ENCODE measurements at regions not wholly inside any gene's neighbourhood (a gene's known extent, or its start where the extent isn't known, plus 50 kb on each side); places are given as distances from the start of the nearest gene placed in this dataset.

DNA sequence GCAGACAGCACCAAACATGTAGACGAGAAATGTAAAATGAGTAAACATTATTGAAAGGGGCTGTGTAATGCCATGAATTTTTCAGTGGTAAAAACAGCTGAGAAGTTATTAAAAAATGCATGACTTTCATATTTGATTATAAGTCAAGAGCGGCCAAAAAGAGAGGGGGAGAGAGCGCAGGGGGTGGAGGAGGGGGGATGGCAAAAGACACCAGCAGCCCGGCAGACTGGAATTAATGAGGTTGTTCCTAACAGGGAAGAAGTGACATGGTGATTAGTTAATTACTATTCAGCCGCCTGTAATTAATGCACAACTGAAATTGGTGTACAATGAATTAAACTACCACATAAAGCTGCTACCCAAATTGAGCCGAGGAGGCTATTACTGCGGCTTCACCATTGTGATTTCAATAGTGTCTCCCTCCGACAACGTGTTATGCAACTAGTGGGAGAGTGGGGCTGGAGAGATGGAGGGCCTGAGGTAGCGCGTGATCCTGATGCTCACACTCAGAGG lies 89.1 kb upstream of the VSTM2B start:
- H3K4me3 ChIP-seq = no peak overlapping the region
- H3K27me3 ChIP-seq = no peaks in the 10 kb centered on the region
- H3K36me3 ChIP-seq = no peaks in the 10 kb centered on the region
- no peak for ATAC-seq
- H3K9me3 ChIP-seq = no peaks in the 10 kb centered on the region
- TF ChIP-seq, protein P1, sequence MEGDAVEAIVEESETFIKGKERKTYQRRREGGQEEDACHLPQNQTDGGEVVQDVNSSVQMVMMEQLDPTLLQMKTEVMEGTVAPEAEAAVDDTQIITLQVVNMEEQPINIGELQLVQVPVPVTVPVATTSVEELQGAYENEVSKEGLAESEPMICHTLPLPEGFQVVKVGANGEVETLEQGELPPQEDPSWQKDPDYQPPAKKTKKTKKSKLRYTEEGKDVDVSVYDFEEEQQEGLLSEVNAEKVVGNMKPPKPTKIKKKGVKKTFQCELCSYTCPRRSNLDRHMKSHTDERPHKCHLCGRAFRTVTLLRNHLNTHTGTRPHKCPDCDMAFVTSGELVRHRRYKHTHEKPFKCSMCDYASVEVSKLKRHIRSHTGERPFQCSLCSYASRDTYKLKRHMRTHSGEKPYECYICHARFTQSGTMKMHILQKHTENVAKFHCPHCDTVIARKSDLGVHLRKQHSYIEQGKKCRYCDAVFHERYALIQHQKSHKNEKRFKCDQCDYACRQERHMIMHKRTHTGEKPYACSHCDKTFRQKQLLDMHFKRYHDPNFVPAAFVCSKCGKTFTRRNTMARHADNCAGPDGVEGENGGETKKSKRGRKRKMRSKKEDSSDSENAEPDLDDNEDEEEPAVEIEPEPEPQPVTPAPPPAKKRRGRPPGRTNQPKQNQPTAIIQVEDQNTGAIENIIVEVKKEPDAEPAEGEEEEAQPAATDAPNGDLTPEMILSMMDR (IDR thresholded peaks at IDR 0.05 in 4 of 5, conservative IDR thresholded peaks at IDR 0.05 in 1 of 5) = no peak
- no peak for TF ChIP-seq POLR2A (IDR thresholded peaks at IDR 0.05)
- no peak for DNase-seq
- H3K4me1 ChIP-seq = no peaks in the 10 kb centered on the region
- H3K27ac ChIP-seq = no peak overlapping the region
- in situ Hi-C loops (cut with MboI; ENCODE audit: low sequenced_read_pairs in 4 of 4) = no loop called here
- intact Hi-C loops (cut with DNase I; ENCODE audit: low total_unique reads) = no loop called here

DNA sequence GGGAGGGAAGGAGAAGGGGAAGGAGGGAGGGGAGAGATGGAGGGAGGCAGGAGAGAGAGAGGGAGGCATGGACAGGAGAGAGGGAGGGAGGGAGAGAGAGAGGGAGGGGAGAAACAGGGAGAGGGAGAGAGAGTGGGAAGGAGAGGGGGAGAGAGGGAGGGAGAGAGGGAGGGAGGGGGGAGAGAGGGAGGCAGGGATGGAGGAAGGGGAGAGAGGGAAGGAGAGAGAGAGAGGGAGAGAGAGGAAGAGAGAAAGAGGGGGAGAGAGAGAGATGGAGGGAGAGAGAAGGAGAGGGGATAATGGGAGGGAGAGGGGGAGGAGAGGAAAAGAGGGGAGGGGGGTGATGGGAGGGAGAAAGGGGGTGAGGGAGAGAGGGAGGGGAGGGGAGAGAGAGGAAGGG lies 86.8 kb upstream of the VSTM2B start:
- Histone ChIP-seq H3K27ac (no peak overlapping the region), H3K9me3 (no peaks in the 10 kb centered on the region), H3K27me3 (no peaks in the 10 kb centered on the region), H3K4me1 (no peaks in the 10 kb centered on the region), H3K4me3 (no peak overlapping the region), H3K36me3 (no peaks in the 10 kb centered on the region)
- TF ChIP-seq POLR2A (IDR thresholded peaks at IDR 0.05) = no peak
- TF ChIP-seq, protein P1 (IDR thresholded peaks at IDR 0.05 in 4 of 5, conservative IDR thresholded peaks at IDR 0.05 in 1 of 5) = no peak
- intact Hi-C loops (cut with DNase I; ENCODE audit: low total_unique reads) (no loop called here), in situ Hi-C loops (cut with MboI; ENCODE audit: low sequenced_read_pairs in 4 of 4) (no loop called here)
- no peak for DNase-seq
- no peak for ATAC-seq

DNA sequence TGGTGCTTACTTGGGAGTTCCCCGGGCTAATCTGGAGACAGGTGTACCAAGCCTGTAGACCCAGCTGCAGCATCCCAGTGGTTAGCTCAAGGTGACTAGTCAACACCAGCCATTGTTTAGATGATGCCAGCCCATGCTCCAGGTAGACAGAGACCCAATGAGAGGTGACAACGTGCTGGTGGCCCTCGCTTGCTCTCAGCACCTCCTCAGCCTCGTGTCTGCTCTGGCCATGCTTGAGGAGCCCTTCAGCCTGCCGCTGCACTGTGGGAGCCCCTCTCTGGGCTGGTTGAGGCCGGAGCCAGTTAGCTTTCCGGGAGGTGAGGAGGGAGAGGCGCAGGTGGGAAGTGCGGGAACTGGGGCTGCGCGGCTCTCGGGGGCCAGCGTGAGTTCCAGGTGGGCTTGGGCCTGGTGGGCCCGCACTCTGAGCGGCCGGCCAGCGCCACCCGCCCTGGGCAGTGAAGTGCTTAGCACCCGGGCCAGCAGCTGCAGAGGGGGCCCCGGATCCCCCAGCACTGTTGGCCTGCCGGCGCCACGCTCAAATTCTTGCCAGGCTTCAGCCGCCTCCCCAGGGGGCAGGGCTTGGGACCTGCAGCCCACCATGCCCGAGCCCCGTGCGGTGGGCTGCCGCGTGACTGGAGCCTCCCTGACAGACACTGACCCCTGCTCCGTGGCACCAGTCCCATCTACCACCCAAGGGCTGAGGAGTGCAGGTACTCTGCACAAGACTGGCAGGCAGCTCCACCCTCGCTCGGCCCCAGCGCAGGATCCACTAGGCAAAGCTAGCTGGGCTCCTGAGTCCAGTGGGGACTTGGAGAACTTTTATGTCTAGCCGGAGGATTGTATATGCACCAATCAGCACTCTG lies 85.9 kb upstream of the VSTM2B start:
- no peak for ATAC-seq
- Histone ChIP-seq H3K4me3 (no peak overlapping the region), H3K27me3 (no peaks in the 10 kb centered on the region), H3K27ac (no peak overlapping the region), H3K36me3 (no peaks in the 10 kb centered on the region), H3K4me1 (no peaks in the 10 kb centered on the region), H3K9me3 (no peaks in the 10 kb centered on the region)
- intact Hi-C loops (cut with DNase I; ENCODE audit: low total_unique reads) = no loop called here
- in situ Hi-C loops (cut with MboI; ENCODE audit: low sequenced_read_pairs in 4 of 4) = no loop called here
- DNase-seq = no peak
- TF ChIP-seq POLR2A (IDR thresholded peaks at IDR 0.05) = no peak
- TF ChIP-seq, protein P1 (IDR thresholded peaks at IDR 0.05 in 4 of 5, conservative IDR thresholded peaks at IDR 0.05 in 1 of 5) = no peak

DNA sequence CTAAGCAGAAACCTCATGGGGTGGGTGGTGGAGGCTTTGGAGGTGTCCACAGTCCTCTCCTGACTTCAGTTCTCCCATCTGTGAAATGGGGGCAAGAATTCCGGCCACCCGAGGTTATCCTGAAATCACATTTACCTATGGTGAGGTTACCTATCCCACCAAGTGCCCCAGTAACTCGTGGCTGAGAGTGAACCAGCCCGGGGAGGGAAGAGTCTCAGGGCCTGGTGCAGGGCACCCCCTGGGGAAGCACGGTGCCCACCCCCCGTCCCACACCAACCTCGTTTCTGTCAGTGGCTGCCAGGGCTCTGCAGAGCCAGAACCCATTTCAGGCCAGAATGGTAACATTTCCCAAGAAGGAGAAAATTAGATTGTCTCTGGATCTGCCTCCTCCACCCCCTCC lies 83.7 kb upstream of the VSTM2B start:
- no peak for TF ChIP-seq POLR2A (IDR thresholded peaks at IDR 0.05)
- TF ChIP-seq, protein P1 (IDR thresholded peaks at IDR 0.05 in 4 of 5, conservative IDR thresholded peaks at IDR 0.05 in 1 of 5) = no peak
- H3K4me3 ChIP-seq = no peak overlapping the region
- no peaks in the 10 kb centered on the region for H3K9me3 ChIP-seq
- no peak for ATAC-seq
- H3K36me3 ChIP-seq = no peaks in the 10 kb centered on the region
- no peak overlapping the region for H3K27ac ChIP-seq
- H3K27me3 ChIP-seq = peaks cover 0 to 7% (median 0%) of the 10 kb centered on the region in 3 donors
- intact Hi-C loops (cut with DNase I; ENCODE audit: low total_unique reads) = no loop called here
- in situ Hi-C loops (cut with MboI; ENCODE audit: low sequenced_read_pairs in 4 of 4) = no loop called here
- DNase-seq = no peak
- H3K4me1 ChIP-seq = no peaks in the 10 kb centered on the region

Data from gastrocnemius medialis (tissue), 4 donors.